Type B pancreatic cell (in vitro differentiated cells): ENCODE measurements at regions not wholly inside any gene's neighbourhood (a gene's known extent, or its start where the extent isn't known, plus 50 kb on each side); places are given as distances from the start of the nearest gene placed in this dataset.
"Not testable (repeated sequence)": the region's sequence is repeated elsewhere in the genome, so short reads cannot be mapped to it uniquely, and the experiment has no call there.

Experiments used
- DNase-seq: peaks from one replicate; pipeline ENCODE4 v3.0.0; 2021; ENCODE audit warnings: mixed read lengths; ENCODE audit not compliant: unreplicated experiment; ENCODE audit errors: extremely low spot score
- H3K27ac Mint-ChIP-seq: 2 replicates; pipeline ENCODE4 v1.8.0; 2021; ENCODE audit warnings: mild to moderate bottlenecking, mixed read lengths
- H3K27me3 Mint-ChIP-seq: 2 replicates; pipeline ENCODE4 v1.8.0; 2021; ENCODE audit warnings: mixed read lengths
- H3K36me3 Mint-ChIP-seq: 2 replicates; pipeline ENCODE4 v1.8.0; 2021; ENCODE audit warnings: mixed read lengths
- H3K4me1 Mint-ChIP-seq: one replicate; pipeline ENCODE4 v1.8.0; 2021; ENCODE audit warnings: mixed read lengths; ENCODE audit not compliant: unreplicated experiment
- H3K4me3 Mint-ChIP-seq: 2 replicates; pipeline ENCODE4 v1.8.0; 2021; ENCODE audit warnings: mild to moderate bottlenecking, mixed read lengths
- H3K9me3 Mint-ChIP-seq: 2 replicates; pipeline ENCODE4 v1.8.0; 2021; ENCODE audit warnings: mixed read lengths
- CTCF ChIP-seq: fragments of 200-600 bp; sonication (generic); conservative IDR thresholded peaks from 2 replicates; pipeline ENCODE4 v1.5.0; 2021; ENCODE audit warnings: antibody characterized with exemption, mild to moderate bottlenecking

GRCh38 chr18:75966431-75966830 lies 528.6 kb downstream of the ZNF516 start:
- Mint-ChIP-seq H3K4me1 (peaks cover 10% of the 10 kb centered on the region), H3K36me3 (no peaks in the 10 kb centered on the region), H3K4me3 (no peak overlapping the region), H3K27me3 (no peaks in the 10 kb centered on the region), H3K9me3 (peaks cover 3% of the 10 kb centered on the region), H3K27ac (no peak overlapping the region)
- DNase-seq, result no peak
- no peak for TF ChIP-seq CTCF

GRCh38 chr18:75962036-75962572 lies 532.9 kb downstream of the ZNF516 start:
- Mint-ChIP-seq H3K4me3 (no peak overlapping the region), H3K9me3 (peaks cover 3% of the 10 kb centered on the region), H3K27me3 (no peaks in the 10 kb centered on the region), H3K4me1 (peaks cover 10% of the 10 kb centered on the region), H3K27ac (no peak overlapping the region), H3K36me3 (no peaks in the 10 kb centered on the region)
- no peak for DNase-seq
- no peak for TF ChIP-seq CTCF

GRCh38 chr18:75960356-75960755 lies 532.9 kb upstream of the SMIM21 start:
- H3K27me3 Mint-ChIP-seq, H3K9me3 Mint-ChIP-seq, H3K27ac Mint-ChIP-seq: not testable (repeated sequence)

GRCh38 chr18:75959150-75959549 lies 531.6 kb upstream of the SMIM21 start:
- DNase-seq, result no peak
- H3K36me3 Mint-ChIP-seq, result no peaks in the 10 kb centered on the region
- no peaks in the 10 kb centered on the region for H3K27me3 Mint-ChIP-seq
- peaks cover 3% of the 10 kb centered on the region for H3K4me1 Mint-ChIP-seq
- no peak overlapping the region for H3K4me3 Mint-ChIP-seq
- TF ChIP-seq CTCF, result no peak
- peaks cover 3% of the 10 kb centered on the region for H3K9me3 Mint-ChIP-seq
- H3K27ac Mint-ChIP-seq, result no peak overlapping the region

More at GRCh38 chr18:75960356-75960755, 532.9 kb upstream of the SMIM21 start:
- not testable (repeated sequence) for H3K36me3 Mint-ChIP-seq, H3K4me1 Mint-ChIP-seq, H3K4me3 Mint-ChIP-seq, DNase-seq

- Mint-ChIP-seq H3K27me3 (no peaks in the 10 kb centered on the region), H3K36me3 (no peaks in the 10 kb centered on the region), H3K4me1 (peaks cover 3% of the 10 kb centered on the region), H3K4me3 (no peak overlapping the region), H3K27ac (no peak overlapping the region), H3K9me3 (peaks cover 3% of the 10 kb centered on the region)
- TF ChIP-seq CTCF, result peak; percentile 50
- DNase-seq, result no peak
These were observed 531.2 kb upstream of the SMIM21 start for GRCh38 chr18:75958683-75959082.

GRCh38 chr18:75945265-75945933 lies 517.9 kb upstream of the SMIM21 start:
- Mint-ChIP-seq H3K4me3 (no peak overlapping the region), H3K27ac (no peak overlapping the region), H3K4me1 (no peaks in the 10 kb centered on the region), H3K36me3 (peaks cover 4% of the 10 kb centered on the region), H3K9me3 (peaks cover 9% of the 10 kb centered on the region), H3K27me3 (no peaks in the 10 kb centered on the region)
- TF ChIP-seq CTCF, result no peak
- DNase-seq, result no peak
